ENCODE measurements at regions not wholly inside any gene's neighbourhood (a gene's known extent, or its start where the extent isn't known, plus 50 kb on each side); places are given as distances from the start of the nearest gene placed in this dataset.
"Not testable (repeated sequence)": the region's sequence is repeated elsewhere in the genome, so short reads cannot be mapped to it uniquely, and the experiment has no call there.

- DNase-seq, result no peak
These were observed 109.9 kb upstream of the BCL6 start for GRCh38 chr3:187855131-187855530.

- no peak for DNase-seq
These were observed 111.3 kb upstream of the BCL6 start for GRCh38 chr3:187856555-187856954.

GRCh38 chr3:187858041-187858440, 112.8 kb upstream of the BCL6 start:
- DNase-seq, result no peak

- no peak for DNase-seq
These were observed 113.4 kb upstream of the BCL6 start for GRCh38 chr3:187858711-187859110.

- DNase-seq, result not testable (repeated sequence)
These were observed 117.5 kb upstream of the BCL6 start for GRCh38 chr3:187862701-187863277.

- DNase-seq, result no peak
These were observed 125.3 kb upstream of the BCL6 start for GRCh38 chr3:187870360-187871203.

- no peak for DNase-seq
These were observed 125.9 kb upstream of the BCL6 start for GRCh38 chr3:187871204-187871591.

GRCh38 chr3:187871848-187872247, 126.6 kb upstream of the BCL6 start:
- no peak for DNase-seq

- no peak for DNase-seq
These were observed 128.6 kb upstream of the BCL6 start for GRCh38 chr3:187873843-187874242.

- DNase-seq, result no peak
These were observed 130.6 kb upstream of the BCL6 start for GRCh38 chr3:187875863-187876262.

- no peak for DNase-seq
These were observed 133.7 kb upstream of the BCL6 start for GRCh38 chr3:187878772-187879518.

- DNase-seq, result no peak
These were observed 135.2 kb upstream of the BCL6 start for GRCh38 chr3:187880441-187880840.

GRCh38 chr3:187880851-187881250, 135.6 kb upstream of the BCL6 start:
- DNase-seq, result no peak

- no peak for DNase-seq
These were observed 143.4 kb upstream of the BCL6 start for GRCh38 chr3:187888701-187889100.

GRCh38 chr3:187889106-187889505, 143.8 kb upstream of the BCL6 start:
- DNase-seq, result no peak

GRCh38 chr3:187889601-187890404, 144.5 kb upstream of the BCL6 start:
- DNase-seq, result no peak

- not testable (repeated sequence) for DNase-seq
These were observed 145.1 kb upstream of the BCL6 start for GRCh38 chr3:187890405-187890752.

GRCh38 chr3:187896646-187897045, 151.4 kb upstream of the BCL6 start:
- DNase-seq, result no peak

- no peak for DNase-seq
These were observed 154.0 kb upstream of the BCL6 start for GRCh38 chr3:187899246-187899645.

- no peak for DNase-seq
These were observed 155.9 kb upstream of the BCL6 start for GRCh38 chr3:187900993-187901755.

GRCh38 chr3:187902041-187902471, 156.8 kb upstream of the BCL6 start:
- DNase-seq, result no peak

- no peak for DNase-seq
These were observed 157.7 kb upstream of the BCL6 start for GRCh38 chr3:187902936-187903335.

Data from activated effector memory CD4-positive, alpha-beta T cell treated with anti-CD3 and anti-CD28 coated beads, Interleukin-2, amount 50 U/mL, for 16 hours (primary cell).